Lung (tissue), 11 donors: ENCODE measurements at regions not wholly inside any gene's neighbourhood (a gene's known extent, or its start where the extent isn't known, plus 50 kb on each side); places are given as distances from the start of the nearest gene placed in this dataset.

ENCODE experiments used
- ATAC-seq: fragments of 200-7000 bp; cut with Tn5 transposase; one replicate; pipeline ENCODE4 v1.9.1; 2020; ENCODE audit warnings: moderate number of reproducible peaks; ENCODE audit not compliant: insufficient read depth, low FRiP score
- DNase-seq, 3 donors: peaks; one replicate each; pipeline ENCODE4 v3.0.0-alpha.2; 2013 to 2017
- H3K27ac ChIP-seq, 2 donors: one replicate each; pipeline ENCODE4 v1.5.1; 2013; ENCODE audit warnings: mild to moderate bottlenecking in 2 of 2, moderate library complexity in 2 of 2, control low read depth in 1 of 2, inconsistent platforms in 1 of 2, low read depth in 1 of 2, low read length in 1 of 2
- H3K27me3 ChIP-seq, 3 donors: one replicate each; pipeline ENCODE4 v1.5.1; 2013; ENCODE audit warnings: low read length in 2 of 3; ENCODE audit not compliant: control insufficient read depth in 3 of 3, insufficient read depth in 3 of 3
- H3K36me3 ChIP-seq, 4 donors: one replicate each; pipeline ENCODE4 v1.5.1; 2013; ENCODE audit warnings: low read length in 4 of 4, mild to moderate bottlenecking in 1 of 4, moderate library complexity in 1 of 4; ENCODE audit not compliant: control insufficient read depth in 4 of 4, insufficient read depth in 4 of 4
- H3K4me1 ChIP-seq, 5 donors: one replicate each; pipeline ENCODE4 v1.5.1; 2013; ENCODE audit warnings: low read length in 5 of 5, mild to moderate bottlenecking in 2 of 5, moderate library complexity in 1 of 5; ENCODE audit not compliant: control insufficient read depth in 5 of 5, insufficient read depth in 5 of 5
- H3K4me3 ChIP-seq: one replicate; pipeline ENCODE4 v1.5.1; 2013; ENCODE audit warnings: mild to moderate bottlenecking, control low read depth, moderate library complexity
- H3K9ac ChIP-seq, 2 donors: one replicate each; pipeline ENCODE4 v1.5.1; 2013; ENCODE audit warnings: low read length in 2 of 2, control low read depth in 1 of 2; ENCODE audit not compliant: insufficient read depth in 1 of 2
- H3K9me3 ChIP-seq, 4 donors: one replicate each; pipeline ENCODE4 v1.5.1; 2013; ENCODE audit warnings: low read length in 3 of 4, mild to moderate bottlenecking in 1 of 4, moderate library complexity in 1 of 4; ENCODE audit not compliant: control insufficient read depth in 4 of 4, insufficient read depth in 3 of 4
- WGBS, 2 donors: extraction: QIAGEN DNeasy Blood & Tissue Kit; methylation state at CpG; one replicate each; pipeline ENCODE4 v1.1.7; 2013; 5-methylcytosine and 5-hydroxymethylcytosine counted together
- TF ChIP-seq, protein P1 (sequence below): IDR thresholded peaks from 2 replicates; pipeline ENCODE4 v1.5.1; 2012; ENCODE audit warnings: mild to moderate bottlenecking; ENCODE audit errors: control extremely low read depth, extremely low read depth
- donor health status: control.
- donor health status: control.
- donor health status: Bipolar disorder and iron deficiency.
- donor health status: healthy.
- donor health status: DM: yes; HTN: yes; CAD: no.

DNA sequence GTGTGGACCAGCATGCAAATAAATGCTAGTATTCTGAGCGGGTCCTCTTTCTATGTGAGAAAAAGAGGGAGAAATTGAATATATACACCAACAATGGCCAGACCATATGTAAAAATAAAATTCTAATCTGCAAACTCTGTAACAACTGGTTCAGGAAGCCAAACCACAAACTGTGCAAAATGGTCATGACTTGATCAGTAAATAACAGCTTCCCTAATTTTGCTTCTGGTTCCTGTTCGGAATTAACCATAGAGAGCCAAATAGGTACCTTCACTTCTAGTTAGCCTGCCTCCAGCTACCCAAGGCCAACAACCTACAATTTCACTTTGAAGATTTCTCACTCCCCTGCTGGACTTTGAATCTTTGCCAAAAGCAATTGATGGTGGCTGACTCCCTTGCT lies 1313.2 kb downstream of the ADGRL3 start:
- Histone ChIP-seq H3K9me3 (no peaks in the 10 kb centered on the region), H3K9ac (no peak overlapping the region), H3K4me3 (no peak overlapping the region), H3K36me3 (no peaks in the 10 kb centered on the region), H3K4me1 (no peaks in the 10 kb centered on the region), H3K27me3 (no peaks in the 10 kb centered on the region), H3K27ac (no peak overlapping the region)
- no peak for ATAC-seq
- 28 to 63% methylated on average over 2 of the region's 2 CpGs for WGBS, 2 donors
- DNase-seq: no peak
- TF ChIP-seq, protein P1, sequence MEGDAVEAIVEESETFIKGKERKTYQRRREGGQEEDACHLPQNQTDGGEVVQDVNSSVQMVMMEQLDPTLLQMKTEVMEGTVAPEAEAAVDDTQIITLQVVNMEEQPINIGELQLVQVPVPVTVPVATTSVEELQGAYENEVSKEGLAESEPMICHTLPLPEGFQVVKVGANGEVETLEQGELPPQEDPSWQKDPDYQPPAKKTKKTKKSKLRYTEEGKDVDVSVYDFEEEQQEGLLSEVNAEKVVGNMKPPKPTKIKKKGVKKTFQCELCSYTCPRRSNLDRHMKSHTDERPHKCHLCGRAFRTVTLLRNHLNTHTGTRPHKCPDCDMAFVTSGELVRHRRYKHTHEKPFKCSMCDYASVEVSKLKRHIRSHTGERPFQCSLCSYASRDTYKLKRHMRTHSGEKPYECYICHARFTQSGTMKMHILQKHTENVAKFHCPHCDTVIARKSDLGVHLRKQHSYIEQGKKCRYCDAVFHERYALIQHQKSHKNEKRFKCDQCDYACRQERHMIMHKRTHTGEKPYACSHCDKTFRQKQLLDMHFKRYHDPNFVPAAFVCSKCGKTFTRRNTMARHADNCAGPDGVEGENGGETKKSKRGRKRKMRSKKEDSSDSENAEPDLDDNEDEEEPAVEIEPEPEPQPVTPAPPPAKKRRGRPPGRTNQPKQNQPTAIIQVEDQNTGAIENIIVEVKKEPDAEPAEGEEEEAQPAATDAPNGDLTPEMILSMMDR: no peak

DNA sequence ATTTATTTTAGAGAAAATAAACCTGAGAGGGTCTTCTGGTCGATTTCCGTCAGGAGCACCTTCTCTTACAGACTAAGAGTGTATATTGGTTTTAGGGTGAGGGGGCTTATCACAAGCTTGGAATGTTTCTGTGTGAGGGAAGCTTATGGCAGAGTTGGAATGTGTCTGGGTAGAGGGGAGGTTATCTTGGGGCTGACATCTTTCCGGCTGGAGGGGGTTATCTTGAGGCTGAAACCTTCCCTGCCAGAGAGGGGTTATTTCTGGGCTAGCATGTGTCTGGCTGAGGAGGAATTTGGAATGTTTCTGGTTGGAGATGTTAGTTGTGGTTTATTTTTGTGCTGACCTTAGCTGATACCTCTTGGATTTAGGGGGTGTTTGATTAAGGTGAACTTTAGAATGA lies 1312.1 kb downstream of the ADGRL3 start:
- DNase-seq (no peak), ATAC-seq (no peak)
- H3K36me3 ChIP-seq: no peaks in the 10 kb centered on the region
- H3K9ac ChIP-seq: no peak overlapping the region
- TF ChIP-seq, protein P1: no peak
- no peaks in the 10 kb centered on the region for H3K27me3 ChIP-seq
- peak overlapping the region; percentile 16 for H3K4me3 ChIP-seq
- H3K27ac ChIP-seq: no peak overlapping the region
- H3K9me3 ChIP-seq: no peaks in the 10 kb centered on the region
- no peaks in the 10 kb centered on the region for H3K4me1 ChIP-seq
- WGBS, 2 donors: 64 to 83% methylated on average over 3 of the region's 3 CpGs

DNA sequence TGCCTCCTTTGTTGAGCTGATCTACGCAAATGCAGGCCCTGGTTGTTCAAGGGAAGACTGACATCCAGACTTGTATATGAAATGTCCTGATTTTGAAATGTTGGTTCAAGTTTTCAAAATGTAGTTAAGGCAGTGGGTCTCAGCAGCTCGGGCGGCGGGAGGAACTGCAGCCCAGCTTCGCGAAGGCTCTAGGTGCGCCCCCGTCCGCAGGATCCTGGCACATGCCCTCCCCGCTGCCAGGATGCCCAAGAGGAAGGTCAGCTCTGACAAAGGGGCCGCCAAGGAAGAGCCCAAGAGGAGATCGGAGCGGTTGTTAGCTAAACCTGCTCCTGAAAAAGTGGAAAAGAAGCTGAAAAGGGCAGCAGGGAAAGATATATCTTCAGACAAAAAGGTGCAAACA lies 1310.1 kb downstream of the ADGRL3 start:
- Histone ChIP-seq H3K9me3 (no peaks in the 10 kb centered on the region), H3K27ac (no peak overlapping the region), H3K27me3 (no peaks in the 10 kb centered on the region), H3K4me1 (no peaks in the 10 kb centered on the region), H3K9ac (no peak overlapping the region), H3K36me3 (no peaks in the 10 kb centered on the region), H3K4me3 (no peak overlapping the region)
- 94 to 96% methylated on average over 13 of the region's 13 CpGs for WGBS, 2 donors
- TF ChIP-seq, protein P1: no peak
- no peak for DNase-seq
- no peak for ATAC-seq

DNA sequence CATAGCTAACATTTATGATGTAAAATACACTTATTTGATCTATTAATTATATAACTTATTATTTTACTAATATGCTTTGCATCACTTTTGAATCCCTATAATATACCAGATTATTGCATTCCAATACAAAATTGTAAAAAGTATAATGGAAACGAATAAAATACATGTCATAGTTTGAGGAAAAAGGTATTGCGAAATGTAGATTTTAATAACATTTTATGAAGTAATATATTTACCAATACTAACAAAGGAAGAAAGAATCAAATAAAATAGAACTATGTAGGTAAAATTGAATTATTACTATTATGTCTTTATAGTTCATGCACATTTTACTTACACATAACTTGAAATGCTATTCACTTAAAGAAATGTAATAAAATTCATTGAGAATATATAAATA lies 1300.2 kb downstream of the ADGRL3 start:
- H3K27ac ChIP-seq: no peak overlapping the region
- H3K4me1 ChIP-seq: no peaks in the 10 kb centered on the region
- DNase-seq (no peak), ATAC-seq (no peak)
- 87 to 92% methylated on average over 2 of the region's 2 CpGs for WGBS, 2 donors
- TF ChIP-seq, protein P1: no peak
- H3K4me3 ChIP-seq: no peak overlapping the region
- no peaks in the 10 kb centered on the region for H3K27me3 ChIP-seq
- H3K9me3 ChIP-seq: no peaks in the 10 kb centered on the region
- no peaks in the 10 kb centered on the region for H3K36me3 ChIP-seq
- no peak overlapping the region for H3K9ac ChIP-seq
